GM21786 (cell line): ENCODE measurements at regions not wholly inside any gene's neighbourhood (a gene's known extent, or its start where the extent isn't known, plus 50 kb on each side); places are given as distances from the start of the nearest gene placed in this dataset.
A peak's percentile ranks its signal among the peaks of the same experiment; 100 is the strongest.
"Not testable (repeated sequence)": the region's sequence is repeated elsewhere in the genome, so short reads cannot be mapped to it uniquely, and the experiment has no call there.

ENCODE experiments used
- ATAC-seq: cut with Tn5 transposase; IDR thresholded peaks from one replicate; pipeline ENCODE4 v1.9.1; 2021; ENCODE audit not compliant: unreplicated experiment

GRCh38 chr1:239963856-239964255 lies 127.8 kb upstream of the FMN2 start:
- no peak for ATAC-seq

GRCh38 chr1:239976130-239976968 lies 115.3 kb upstream of the FMN2 start:
- peak; percentile 92 for ATAC-seq

- ATAC-seq: no peak
Observed at GRCh38 chr1:239977416-239977815, 114.3 kb upstream of the FMN2 start.

- ATAC-seq: no peak
Observed at GRCh38 chr1:239979456-239979855, 112.2 kb upstream of the FMN2 start.

GRCh38 chr1:239982762-239983161 lies 108.9 kb upstream of the FMN2 start:
- ATAC-seq: no peak

GRCh38 chr1:239985044-239985443 lies 106.6 kb upstream of the FMN2 start:
- no peak for ATAC-seq

GRCh38 chr1:239987103-239987745 lies 104.5 kb upstream of the FMN2 start:
- ATAC-seq: peak; percentile 48

- no peak for ATAC-seq
Observed at GRCh38 chr1:239989990-239990389, 101.7 kb upstream of the FMN2 start.

GRCh38 chr1:239992566-239992965 lies 99.1 kb upstream of the FMN2 start:
- not testable (repeated sequence) for ATAC-seq

- no peak for ATAC-seq
Observed at GRCh38 chr1:239993366-239993765, 98.3 kb upstream of the FMN2 start.

- no peak for ATAC-seq
Observed at GRCh38 chr1:239995281-239995680, 96.4 kb upstream of the FMN2 start.

GRCh38 chr1:239997160-239997514 lies 94.5 kb upstream of the FMN2 start:
- no peak for ATAC-seq

- no peak for ATAC-seq
Observed at GRCh38 chr1:239997515-239998311, 94.0 kb upstream of the FMN2 start.

- no peak for ATAC-seq
Observed at GRCh38 chr1:239998312-239998649, 93.4 kb upstream of the FMN2 start.

- no peak for ATAC-seq
Observed at GRCh38 chr1:239999170-239999569, 92.5 kb upstream of the FMN2 start.

GRCh38 chr1:240000634-240001033 lies 91.0 kb upstream of the FMN2 start:
- no peak for ATAC-seq

GRCh38 chr1:240001177-240001740 lies 90.4 kb upstream of the FMN2 start:
- ATAC-seq: no peak

- ATAC-seq: no peak
Observed at GRCh38 chr1:240004086-240004749, 87.5 kb upstream of the FMN2 start.

GRCh38 chr1:240005997-240006650 lies 85.6 kb upstream of the FMN2 start:
- no peak for ATAC-seq

GRCh38 chr1:240008298-240008697 lies 83.4 kb upstream of the FMN2 start:
- no peak for ATAC-seq

GRCh38 chr1:240014051-240014450 lies 77.6 kb upstream of the FMN2 start:
- ATAC-seq: no peak
